SK-MEL-5 (cell line): ENCODE measurements at regions not wholly inside any gene's neighbourhood (a gene's known extent, or its start where the extent isn't known, plus 50 kb on each side); places are given as distances from the start of the nearest gene placed in this dataset.

Source experiments
- DNase-seq: peaks from one replicate; pipeline ENCODE4 v3.0.0-alpha.2; 2016; ENCODE audit warnings: low read depth, low spot score
- in situ Hi-C: cut with HindIII; loops from 2 replicates; pipeline ENCODE4 v1.10.0; 2016; ENCODE audit warnings: low sequenced_read_pairs, high pct_unique_total_duplicates, low pct_unique_long_range_greater_than_20kb

- no peak for DNase-seq
- in situ Hi-C loops: no loop called here
Observed at GRCh38 chr5:141732417-141732816, 50.4 kb upstream of the ARAP3 start.
